HG03469 (cell line): ENCODE measurements at regions not wholly inside any gene's neighbourhood (a gene's known extent, or its start where the extent isn't known, plus 50 kb on each side); places are given as distances from the start of the nearest gene placed in this dataset.

Experiments
- ATAC-seq: cut with Tn5 transposase; IDR thresholded peaks from one replicate; pipeline ENCODE4 v1.9.1; 2021; ENCODE audit warnings: mild to moderate bottlenecking, moderate library complexity, moderate number of reproducible peaks; ENCODE audit not compliant: unreplicated experiment

DNA sequence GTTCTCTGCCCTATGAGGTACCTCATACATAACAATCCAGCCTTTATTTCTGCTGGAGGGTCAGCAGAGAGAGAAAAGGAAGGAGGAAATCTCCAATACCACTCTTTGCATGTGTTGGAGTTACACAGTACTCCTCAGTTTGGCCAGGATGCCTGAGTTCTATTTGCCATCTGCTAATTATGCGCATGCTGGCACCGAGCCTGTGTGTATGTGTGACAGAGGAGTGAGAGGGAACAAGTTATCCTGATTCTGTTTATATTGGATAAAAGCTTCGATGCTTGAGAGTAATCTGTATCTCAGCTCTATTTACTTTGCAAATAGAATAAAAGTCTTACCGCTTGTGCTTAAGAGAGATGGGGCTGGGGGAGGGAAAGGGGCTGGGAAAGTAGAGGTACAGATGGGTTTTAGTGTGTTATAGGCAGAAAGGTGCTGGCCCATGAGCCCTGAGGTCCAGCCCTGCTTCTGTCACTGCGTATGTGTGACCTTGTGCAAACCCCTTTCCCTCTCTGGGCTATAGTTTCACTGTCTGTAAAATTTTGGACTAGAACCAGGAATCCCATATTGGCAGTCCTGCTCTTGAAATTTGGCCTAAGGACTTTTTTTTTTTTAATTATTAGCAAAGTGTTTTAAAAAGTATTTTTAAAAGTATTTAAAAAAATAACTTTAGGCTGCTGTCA is 54.5 kb upstream of the PLXNA2 start:
- no peak for ATAC-seq

DNA sequence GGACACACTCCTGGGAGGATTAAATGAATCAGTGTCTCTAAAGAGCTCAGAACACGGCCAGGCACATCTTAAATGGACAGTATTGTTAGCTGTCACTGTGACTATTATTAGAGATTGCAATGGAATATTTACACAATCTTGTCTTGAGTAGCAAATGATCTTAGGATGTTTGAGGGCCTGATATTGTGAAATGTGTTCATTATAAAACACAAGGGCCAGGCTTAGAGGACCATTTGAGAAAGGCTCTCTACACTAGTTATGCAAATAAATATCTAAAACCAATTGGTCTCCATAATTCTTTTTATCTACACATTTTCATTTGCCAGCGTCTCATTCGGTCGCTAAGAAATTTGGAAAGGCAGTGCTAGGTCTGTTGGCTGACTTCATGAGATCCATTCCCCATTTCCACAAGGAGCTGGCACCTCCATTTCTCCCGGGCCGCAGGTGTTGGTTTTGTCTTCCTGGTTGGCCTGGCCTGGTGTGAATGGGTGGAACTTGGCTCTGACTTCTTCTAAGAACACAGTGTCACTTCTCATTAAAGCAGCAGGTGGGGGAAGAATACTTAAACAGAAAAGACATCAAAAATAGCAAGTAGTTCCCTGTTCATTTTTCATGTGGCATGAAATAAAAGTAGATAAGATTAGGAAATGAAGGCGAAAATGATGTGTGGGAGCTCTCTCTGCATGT is 56.0 kb upstream of the PLXNA2 start:
- ATAC-seq: no peak

DNA sequence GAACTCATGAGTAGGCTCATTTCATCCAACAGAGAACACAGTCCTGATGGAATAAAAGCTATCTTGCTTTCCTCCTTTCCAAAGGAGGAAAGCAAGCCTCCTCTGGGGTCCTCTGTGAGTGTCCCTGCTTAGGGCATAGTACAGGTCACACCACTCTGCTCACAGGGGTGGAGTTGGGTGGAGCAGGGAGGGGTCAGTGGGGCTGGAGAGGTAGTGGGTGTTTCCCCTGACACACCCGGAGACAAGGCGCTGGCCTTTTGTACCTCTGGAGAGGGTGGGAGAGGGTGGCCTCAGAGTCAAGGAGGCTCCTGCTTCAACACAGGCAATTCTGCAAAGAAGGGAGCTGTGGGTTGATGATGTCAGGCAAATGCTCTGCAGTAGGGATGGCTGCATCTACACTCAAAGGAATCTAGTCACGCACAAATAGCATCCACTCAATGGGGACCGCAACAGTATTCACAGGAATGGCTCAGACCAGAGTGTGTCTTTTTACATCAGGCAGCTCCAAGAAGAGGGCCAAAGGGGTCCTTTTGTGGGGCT is 58.6 kb upstream of the PLXNA2 start:
- ATAC-seq: no peak

DNA sequence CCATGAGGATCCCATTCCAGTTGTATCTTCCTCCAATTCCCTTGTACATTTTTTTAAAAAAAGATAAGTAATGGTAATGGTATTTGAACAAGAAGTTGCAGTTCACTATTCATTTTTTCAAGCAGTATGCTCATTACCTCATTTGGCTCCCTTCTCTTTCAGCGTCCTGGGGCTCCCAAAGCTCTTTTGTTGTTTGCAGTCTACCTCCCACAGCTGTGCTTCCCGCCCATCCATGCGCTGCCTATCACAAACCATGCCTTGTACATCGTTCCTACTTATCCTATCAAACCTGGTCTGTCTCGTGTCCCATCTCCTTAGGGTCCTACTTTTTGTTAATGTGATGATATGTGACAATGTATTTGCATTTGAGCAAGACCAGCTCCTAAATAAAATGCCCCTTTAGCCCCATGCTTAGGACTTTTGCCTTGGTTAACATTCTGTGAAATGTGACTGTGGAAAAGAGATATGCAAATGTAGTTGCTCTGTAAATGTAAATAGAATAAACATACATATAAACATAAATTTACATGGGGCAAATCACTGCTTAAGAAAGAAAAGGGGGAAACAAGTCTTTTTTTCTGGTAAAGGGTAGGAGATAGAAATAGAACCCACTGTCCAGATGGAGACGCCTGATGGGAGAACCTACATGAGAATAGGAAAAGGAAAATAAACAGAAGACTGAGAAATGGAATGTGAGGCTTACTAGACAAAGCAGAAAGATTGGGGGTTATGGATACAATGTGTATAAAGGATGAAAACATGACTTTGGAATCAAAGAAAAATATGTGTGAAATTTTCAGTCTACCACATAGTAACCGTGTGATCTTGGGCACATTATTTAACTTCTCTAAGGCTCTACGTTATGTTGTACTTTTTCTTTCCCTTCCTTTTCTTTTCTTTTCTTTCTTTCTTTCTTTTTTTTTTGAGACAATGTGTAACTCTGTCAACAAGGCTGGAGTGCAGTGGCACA is 59.8 kb upstream of the PLXNA2 start:
- no peak for ATAC-seq

DNA sequence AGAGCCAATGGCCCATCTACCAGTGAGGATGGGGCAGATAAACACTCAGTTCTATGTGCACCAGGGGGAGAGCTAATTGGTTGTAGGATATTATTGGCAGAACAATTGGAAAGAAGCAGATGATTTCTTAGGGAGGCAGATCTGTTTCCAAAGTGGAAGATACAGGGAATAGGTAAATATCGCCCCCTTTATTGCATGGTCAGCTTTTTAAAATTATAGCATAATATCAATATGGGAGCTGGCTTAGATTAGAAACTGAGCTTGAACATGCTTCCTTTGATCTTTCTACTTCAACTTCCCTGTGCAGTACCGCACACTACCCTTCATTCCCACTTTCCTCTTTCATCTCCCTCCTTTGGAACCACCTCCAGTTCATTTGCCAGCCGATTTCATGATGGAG is 64.0 kb upstream of the PLXNA2 start:
- ATAC-seq: no peak

DNA sequence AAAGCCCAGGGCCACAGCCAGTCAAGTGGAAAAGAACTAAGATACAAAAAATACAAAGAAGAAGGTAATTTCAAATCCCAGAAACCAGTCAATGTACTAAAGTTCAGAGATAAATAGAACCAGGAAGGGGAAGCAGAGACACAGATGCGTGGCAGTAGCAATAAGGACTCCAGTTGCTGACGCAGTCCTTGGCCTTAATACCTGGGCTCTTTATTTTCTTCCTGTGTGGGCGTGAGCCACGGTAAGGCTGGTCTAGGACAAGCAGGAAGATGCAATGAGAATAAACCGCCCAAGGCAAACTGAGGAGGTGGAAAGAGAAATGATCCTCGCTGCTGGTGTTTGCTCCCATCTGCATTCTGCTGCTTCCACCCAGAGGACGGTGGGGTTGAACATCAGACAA is 65.6 kb upstream of the PLXNA2 start:
- no peak for ATAC-seq

DNA sequence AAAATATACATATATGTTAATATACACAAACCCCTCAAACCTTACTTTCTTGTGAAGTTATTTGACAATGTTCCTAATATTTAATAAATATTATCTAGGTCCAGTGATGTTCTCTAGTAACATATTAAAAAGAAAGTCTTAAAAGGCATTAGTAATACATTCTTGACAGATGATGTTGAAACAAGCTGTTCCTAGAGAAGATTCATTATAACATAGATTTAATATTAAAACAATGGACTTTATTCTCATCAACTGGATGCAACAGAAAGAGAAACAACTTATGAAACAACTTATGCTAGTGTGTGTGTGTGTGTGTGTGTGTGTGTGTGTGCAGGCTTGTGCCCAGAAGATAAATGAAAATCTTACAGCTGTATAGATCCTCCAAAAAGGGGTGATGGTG is 68.5 kb upstream of the PLXNA2 start:
- no peak for ATAC-seq

DNA sequence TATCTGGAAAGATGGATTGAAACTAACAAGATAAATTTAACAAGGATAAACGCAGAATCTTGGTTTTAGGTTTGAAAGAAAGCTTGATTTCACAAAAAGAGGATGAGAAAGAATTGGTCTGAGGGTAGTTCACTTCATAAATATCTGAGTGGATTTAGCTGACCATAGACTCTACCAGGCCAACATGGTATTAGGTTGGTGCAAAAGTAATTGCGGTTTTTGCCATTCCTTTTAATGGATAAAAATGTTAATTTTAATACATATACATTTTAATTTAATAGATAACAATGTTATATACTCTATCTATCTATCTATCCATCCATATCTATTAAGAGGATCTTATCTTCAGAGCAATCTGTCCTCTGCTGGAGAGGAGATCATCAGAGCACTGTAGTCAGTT is 70.2 kb upstream of the PLXNA2 start:
- ATAC-seq: no peak

DNA sequence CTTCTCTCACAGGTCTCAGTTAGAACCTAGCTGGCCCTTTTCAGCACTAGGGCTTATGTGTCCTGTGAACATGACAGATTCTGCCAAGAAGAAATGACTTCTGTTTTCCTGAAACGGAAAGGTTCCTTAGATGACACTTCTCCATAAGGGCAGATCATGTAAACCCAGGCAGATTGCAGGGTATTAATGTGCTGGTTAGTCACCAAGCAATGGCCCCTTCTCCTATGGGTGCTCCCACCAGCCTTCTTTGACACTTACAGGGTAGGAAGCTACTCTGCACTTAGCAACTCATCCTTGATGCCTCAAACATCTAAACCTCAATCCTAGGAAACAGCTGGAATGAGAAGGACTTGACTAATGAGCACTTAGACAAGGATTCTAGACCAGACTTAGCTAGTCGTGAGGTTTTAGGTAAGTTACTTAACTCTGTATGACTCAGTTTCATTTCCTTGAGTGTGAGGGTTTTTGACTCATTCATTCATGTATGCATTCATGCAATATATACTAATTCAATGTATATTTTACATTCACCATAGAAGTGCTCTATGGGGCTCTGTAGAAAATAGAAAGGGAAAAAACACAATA is 74.1 kb upstream of the PLXNA2 start:
- ATAC-seq: no peak

DNA sequence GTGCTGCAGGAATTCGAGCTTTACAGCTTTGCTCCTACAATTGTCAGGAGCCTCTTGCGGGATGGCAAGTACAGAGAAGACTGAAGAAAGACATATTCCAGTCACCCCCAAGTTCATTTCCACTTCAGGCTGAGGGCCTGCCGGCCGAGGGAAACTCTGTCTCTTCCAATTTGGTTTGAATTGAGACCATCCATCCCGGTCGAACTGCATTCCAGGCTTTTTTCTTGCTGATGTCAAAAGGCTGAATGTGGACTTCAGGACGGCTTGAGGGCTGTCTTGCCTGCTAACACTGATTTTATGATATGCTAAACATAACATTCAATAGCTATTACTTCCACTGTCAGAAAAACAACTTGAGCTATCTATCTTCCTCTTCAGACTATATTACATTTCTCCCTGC is 79.8 kb upstream of the PLXNA2 start:
- ATAC-seq: no peak

DNA sequence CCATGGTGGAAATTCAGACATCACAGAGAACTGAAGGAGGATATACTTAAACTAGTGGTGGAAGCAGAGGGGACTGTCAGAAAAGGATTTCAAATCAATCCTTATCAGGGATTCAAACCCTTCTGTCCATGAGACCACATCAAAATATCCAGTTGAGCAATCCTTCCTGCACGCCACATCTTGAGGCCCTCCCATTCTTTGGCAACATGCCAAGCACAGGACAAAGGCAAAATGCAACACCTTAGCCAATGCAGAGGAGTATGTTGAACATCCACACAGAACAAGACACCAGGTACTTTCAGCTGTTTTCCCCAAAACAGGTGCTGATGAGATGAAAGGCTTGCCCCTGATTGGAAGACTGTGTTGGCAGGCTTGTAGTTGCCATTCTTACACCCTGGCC is 81.8 kb upstream of the PLXNA2 start:
- ATAC-seq: no peak

DNA sequence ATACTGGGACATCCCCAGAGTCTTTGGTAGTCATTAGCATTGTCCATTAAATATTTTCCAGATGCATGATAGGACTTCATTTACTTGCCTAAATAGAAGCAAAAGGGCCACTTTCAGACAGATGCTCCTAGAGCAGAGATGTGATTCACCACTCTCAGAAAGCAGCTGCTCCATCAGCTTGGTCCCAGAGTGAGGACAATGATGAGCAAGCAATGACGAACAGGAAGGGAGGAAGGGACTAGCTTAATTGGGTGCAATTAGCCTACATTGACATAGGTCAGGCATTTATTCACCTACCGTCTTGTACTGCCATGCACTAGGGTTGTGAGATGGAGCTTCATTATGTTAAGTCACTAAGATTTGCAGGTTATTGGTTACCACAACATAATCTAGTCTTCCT is 85.1 kb upstream of the PLXNA2 start:
- ATAC-seq: no peak

DNA sequence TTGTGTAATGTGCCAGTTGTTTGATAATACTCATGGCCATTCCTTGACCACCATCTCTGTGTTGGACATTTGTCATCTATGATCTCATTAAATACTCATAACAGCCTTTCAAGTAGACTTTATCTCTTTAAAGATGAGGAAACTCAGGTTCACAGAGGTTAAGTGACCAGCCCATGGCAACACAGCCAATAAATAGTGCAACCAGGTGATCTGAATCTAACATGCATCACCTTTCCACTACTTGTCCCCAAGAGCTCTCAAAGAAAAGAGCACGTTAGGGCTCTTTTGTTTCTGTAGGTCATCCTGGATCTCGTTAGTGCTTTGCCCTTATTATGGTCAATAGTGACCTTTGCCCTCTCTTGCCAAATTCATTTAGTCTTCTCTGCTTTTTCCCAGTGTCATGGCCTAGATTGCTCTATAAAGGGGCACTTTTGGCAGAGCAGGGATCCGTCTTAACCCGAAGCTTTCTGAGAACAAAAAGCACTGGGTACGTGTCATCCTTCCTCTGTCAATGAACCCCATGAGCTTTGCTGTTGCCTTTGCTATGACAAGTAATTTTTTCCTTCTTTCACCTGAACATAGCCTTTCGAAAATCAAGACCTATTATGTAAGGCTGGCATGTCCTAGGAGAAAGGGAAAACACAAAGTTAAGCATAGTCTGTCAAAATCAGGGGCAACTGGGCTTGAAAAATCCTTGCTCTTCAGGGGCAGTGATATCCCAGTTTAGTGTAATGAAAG is 88.0 kb upstream of the PLXNA2 start:
- no peak for ATAC-seq

DNA sequence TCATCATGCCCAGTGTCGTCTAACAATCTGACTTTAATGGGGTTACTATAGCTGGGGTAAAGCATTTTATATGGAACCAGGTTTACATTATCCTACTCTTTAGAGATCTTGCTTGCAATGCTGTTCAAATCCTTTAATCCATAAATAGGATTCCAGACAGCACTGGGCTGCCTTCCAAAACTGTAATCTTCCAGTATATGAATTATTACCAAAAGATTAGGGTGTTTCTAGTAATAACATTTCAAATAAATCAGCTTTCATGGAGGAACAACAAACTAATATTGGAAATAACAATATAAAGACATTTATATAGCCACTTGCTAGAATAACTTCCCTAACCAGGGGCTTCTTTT is 88.6 kb upstream of the PLXNA2 start:
- no peak for ATAC-seq

DNA sequence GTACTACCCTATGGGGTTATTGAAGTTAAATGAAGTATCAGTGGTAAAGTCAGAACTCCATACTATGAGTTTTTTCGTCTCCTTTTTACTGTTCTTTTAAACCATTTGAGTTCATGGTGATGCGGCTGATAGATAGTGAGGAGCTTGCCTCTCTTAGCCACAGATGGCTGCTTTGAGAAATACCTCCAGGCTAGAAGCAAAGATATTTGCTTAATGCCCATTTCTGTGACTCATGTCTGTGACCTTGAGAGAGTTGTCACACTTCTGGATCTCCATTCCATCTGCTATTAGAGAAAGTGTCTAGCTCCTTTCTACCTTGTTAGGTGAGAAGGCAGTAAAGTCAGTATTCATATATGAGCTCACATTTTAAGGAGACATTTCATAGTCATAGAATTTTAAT is 89.5 kb upstream of the PLXNA2 start:
- no peak for ATAC-seq

DNA sequence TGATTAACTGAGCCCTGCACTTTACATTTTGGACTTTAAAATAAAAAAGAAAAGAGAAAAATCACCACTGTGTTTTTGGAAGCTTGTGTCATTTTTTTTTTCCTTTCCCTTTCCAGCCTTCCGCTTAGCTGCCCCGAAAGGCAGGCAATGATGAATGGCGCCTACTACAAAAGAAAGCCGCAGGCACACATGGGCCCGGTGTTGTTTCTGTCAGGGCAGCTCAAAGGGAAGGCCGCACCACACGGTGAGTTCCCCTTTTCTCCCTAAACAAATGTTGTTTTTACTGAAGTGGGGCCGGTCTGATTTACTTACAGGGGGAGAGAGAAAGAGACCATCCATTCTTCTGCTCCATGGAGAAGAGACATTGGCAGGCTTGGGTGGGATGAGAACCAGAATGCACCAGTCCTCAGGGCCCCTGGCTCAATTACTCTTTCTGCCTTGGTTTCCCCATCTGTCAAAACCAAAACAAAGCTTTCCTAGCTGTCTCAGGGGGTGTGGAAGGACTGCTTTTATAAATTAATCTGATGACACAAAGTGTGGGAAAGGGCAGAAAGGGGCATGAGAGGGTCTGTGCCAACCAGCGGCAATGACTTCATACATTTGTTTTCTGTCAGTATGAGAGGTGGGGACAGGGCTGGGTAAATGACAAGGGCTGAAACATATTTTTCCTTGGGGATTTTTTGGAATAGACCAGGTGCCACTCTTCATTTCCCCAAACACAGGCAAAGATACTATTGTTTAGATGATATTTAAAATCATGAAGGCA is 91.4 kb upstream of the PLXNA2 start:
- ATAC-seq: no peak

DNA sequence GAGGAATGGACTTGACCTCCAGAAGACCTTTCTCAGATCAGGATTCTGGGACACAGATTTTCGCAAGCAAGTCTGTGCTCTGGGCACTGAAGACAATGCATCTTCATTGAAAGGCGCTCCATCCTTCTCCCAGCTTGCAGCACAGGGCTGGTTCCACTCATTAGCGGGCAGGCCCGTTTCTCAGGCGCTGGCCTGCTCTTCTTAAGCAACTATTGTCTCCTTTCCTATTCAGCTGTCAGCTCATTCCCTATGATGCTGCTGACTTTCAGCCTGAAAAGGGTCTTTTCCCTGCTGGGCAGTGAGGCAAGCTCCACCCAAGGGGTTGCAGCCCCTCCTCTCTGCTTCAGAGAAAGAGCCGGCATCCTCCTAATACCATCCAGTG is 91.9 kb upstream of the PLXNA2 start:
- no peak for ATAC-seq

DNA sequence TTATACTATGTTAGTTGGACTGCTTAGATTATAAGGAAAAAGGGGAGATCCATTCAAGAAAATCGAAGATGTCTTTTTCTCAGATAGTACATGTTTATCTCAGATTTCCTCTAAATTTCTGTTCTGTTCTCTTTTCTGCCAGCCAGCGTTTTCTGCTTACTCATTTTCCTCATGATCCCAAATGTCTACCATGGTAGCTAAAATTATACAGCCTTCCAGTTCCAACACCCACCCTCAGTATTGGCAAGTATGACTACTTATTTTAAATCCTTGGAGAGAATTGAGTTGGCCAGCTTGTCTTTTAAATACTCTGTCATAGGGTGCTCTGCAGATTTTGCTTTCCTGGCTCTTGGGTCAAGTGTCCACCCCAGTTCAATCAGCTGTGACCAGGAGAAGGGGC is 95.7 kb upstream of the PLXNA2 start:
- ATAC-seq: no peak

DNA sequence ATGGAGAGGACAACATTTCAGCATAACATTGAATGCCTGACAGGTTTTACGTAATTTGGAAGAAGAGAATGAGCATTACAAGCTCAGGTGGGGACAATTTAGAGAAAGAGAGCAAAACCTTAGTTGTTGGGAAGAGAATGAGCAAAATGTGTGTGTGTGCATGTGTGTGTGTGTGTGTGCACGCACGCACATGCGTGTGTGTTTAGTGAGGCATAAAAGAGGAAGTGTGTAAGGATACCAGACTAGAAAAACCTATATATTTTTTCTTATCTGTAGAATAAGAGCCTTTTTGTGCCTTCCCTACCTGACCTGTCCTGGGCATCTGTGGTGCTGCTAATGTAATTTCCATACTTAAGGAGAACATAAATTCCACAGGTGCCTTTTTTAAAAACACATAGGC is 99.0 kb upstream of the PLXNA2 start:
- no peak for ATAC-seq
